HEK293 (cell line): ENCODE measurements at regions not wholly inside any gene's neighbourhood (a gene's known extent, or its start where the extent isn't known, plus 50 kb on each side); places are given as distances from the start of the nearest gene placed in this dataset.

Experiments used
- ZBTB1 ChIP-seq: fragments of 450-650 bp; formaldehyde crosslinking; IDR thresholded peaks from 2 replicates; pipeline ENCODE4 v1.5.1; 2016; ENCODE audit warnings: missing biosample characterization, missing genetic modification characterization
- ZBTB7A ChIP-seq: fragments of 450-650 bp; formaldehyde crosslinking; IDR thresholded peaks from 2 replicates; pipeline ENCODE4 v1.5.1; 2016; ENCODE audit warnings: low read depth, missing biosample characterization, missing genetic modification characterization
- ZFP3 ChIP-seq: fragments of 450-650 bp; formaldehyde crosslinking; IDR thresholded peaks from 2 replicates; pipeline ENCODE4 v1.5.1; 2016; ENCODE audit warnings: low read depth, missing biosample characterization, missing genetic modification characterization
- ZNF114 ChIP-seq: fragments of 450-650 bp; formaldehyde crosslinking; IDR thresholded peaks from 2 replicates; pipeline ENCODE4 v1.5.0; 2017; ENCODE audit warnings: missing biosample characterization, missing genetic modification characterization
- ZNF23 ChIP-seq: fragments of 450-650 bp; formaldehyde crosslinking; IDR thresholded peaks from 2 replicates; pipeline ENCODE4 v1.5.1; 2016; ENCODE audit warnings: missing biosample characterization, missing genetic modification characterization, borderline replicate concordance
- ZNF423 ChIP-seq: fragments of 450-650 bp; formaldehyde crosslinking; IDR thresholded peaks from 2 replicates; pipeline ENCODE4 v1.5.1; 2016; ENCODE audit warnings: missing biosample characterization, missing genetic modification characterization
- TF ChIP-seq, protein P1 (sequence below): fragments of 450-650 bp; formaldehyde crosslinking; IDR thresholded peaks from 2 replicates; pipeline ENCODE4 v1.5.1; 2016; ENCODE audit warnings: missing biosample characterization, missing genetic modification characterization
- TF ChIP-seq, protein P2 (sequence below): fragments of 450-650 bp; formaldehyde crosslinking; IDR thresholded peaks from 2 replicates; pipeline ENCODE4 v1.5.1; 2017; ENCODE audit warnings: missing biosample characterization, mild to moderate bottlenecking, missing genetic modification characterization, moderate library complexity

DNA sequence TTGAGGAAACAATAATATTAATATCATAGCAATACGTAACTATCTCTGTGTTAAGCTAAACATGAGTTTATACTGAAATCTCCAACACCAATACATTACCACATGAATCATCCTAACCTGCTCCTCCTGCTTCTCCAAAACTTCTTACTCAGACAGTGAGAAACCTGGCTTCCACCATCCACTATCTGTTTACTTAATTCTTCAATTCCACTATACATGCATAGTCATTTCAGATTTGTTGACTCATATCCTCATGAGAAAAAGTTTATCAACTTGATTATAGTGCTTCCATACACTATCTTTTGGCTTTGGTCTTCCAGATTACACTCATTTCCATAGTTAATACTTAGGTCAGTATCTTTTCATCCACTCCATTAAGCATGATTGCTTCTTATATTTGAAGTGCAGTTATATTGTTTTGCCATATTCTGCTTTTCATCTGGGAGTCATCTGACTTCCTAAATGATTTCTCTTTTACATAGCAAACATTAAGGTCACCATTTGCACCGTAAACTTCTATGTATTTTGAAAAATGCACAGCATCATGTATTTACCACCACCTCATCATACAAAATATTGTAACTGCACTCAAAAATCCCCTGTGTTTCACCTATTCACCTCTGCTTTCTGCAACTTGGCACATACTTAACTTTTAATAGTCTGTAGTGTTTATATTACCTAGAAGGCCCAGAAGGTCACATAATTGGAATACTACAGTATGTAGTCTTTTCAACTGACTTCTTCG is 970.6 kb downstream of the DIPK2A start:
- TF ChIP-seq, protein P1, sequence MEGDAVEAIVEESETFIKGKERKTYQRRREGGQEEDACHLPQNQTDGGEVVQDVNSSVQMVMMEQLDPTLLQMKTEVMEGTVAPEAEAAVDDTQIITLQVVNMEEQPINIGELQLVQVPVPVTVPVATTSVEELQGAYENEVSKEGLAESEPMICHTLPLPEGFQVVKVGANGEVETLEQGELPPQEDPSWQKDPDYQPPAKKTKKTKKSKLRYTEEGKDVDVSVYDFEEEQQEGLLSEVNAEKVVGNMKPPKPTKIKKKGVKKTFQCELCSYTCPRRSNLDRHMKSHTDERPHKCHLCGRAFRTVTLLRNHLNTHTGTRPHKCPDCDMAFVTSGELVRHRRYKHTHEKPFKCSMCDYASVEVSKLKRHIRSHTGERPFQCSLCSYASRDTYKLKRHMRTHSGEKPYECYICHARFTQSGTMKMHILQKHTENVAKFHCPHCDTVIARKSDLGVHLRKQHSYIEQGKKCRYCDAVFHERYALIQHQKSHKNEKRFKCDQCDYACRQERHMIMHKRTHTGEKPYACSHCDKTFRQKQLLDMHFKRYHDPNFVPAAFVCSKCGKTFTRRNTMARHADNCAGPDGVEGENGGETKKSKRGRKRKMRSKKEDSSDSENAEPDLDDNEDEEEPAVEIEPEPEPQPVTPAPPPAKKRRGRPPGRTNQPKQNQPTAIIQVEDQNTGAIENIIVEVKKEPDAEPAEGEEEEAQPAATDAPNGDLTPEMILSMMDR (tag by site-specific recombination) = no peak
- TF ChIP-seq ZNF114 (tag by site-specific recombination) = no peak
- TF ChIP-seq, protein P2, sequence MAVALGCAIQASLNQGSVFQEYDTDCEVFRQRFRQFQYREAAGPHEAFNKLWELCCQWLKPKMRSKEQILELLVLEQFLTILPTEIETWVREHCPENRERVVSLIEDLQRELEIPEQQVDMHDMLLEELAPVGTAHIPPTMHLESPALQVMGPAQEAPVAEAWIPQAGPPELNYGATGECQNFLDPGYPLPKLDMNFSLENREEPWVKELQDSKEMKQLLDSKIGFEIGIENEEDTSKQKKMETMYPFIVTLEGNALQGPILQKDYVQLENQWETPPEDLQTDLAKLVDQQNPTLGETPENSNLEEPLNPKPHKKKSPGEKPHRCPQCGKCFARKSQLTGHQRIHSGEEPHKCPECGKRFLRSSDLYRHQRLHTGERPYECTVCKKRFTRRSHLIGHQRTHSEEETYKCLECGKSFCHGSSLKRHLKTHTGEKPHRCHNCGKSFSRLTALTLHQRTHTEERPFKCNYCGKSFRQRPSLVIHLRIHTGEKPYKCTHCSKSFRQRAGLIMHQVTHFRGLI (tag by site-specific recombination) = no peak
- no peak for TF ChIP-seq ZBTB1 (tag by site-specific recombination)
- TF ChIP-seq ZFP3 = no peak
- no peak for TF ChIP-seq ZBTB7A
- no peak for TF ChIP-seq ZNF423 (tag by site-specific recombination)
- TF ChIP-seq ZNF23 = no peak
